ENCODE measurements at regions not wholly inside any gene's neighbourhood (a gene's known extent, or its start where the extent isn't known, plus 50 kb on each side); places are given as distances from the start of the nearest gene placed in this dataset.

- DNase-seq (ENCODE audit: extremely low read depth, low read depth): no peak
- TF ChIP-seq CTCF (IDR thresholded peaks at IDR 0.05; ENCODE audit: low read depth, low read length, missing control alignments): no peak
- no peak overlapping the region for H3K4me3 ChIP-seq (replicated peaks; ENCODE audit: low read depth, low read length)
Measured at GRCh38 chr5:2131826-2132496, 249.2 kb upstream of the IRX4 start.

- TF ChIP-seq CTCF (IDR thresholded peaks at IDR 0.05; ENCODE audit: low read depth, low read length, missing control alignments): no peak
- H3K4me3 ChIP-seq (replicated peaks; ENCODE audit: low read depth, low read length): no peak overlapping the region
- no peak for DNase-seq (ENCODE audit: extremely low read depth, low read depth)
Measured at GRCh38 chr5:2131196-2131595, 248.5 kb upstream of the IRX4 start.

GRCh38 chr5:2130361-2130760, 247.6 kb upstream of the IRX4 start:
- no peak for DNase-seq (ENCODE audit: extremely low read depth, low read depth)
- H3K4me3 ChIP-seq (replicated peaks; ENCODE audit: low read depth, low read length): no peak overlapping the region
- TF ChIP-seq CTCF (IDR thresholded peaks at IDR 0.05; ENCODE audit: low read depth, low read length, missing control alignments): no peak

- no peak overlapping the region for H3K4me3 ChIP-seq (replicated peaks; ENCODE audit: low read depth, low read length)
Measured at GRCh38 chr5:2129568-2130272, 247.0 kb upstream of the IRX4 start.

GRCh38 chr5:2128686-2129355, 246.1 kb upstream of the IRX4 start:
- no peak overlapping the region for H3K4me3 ChIP-seq (replicated peaks; ENCODE audit: low read depth, low read length)
- TF ChIP-seq CTCF (IDR thresholded peaks at IDR 0.05; ENCODE audit: low read depth, low read length, missing control alignments): no peak
- DNase-seq (ENCODE audit: extremely low read depth, low read depth): no peak

More at GRCh38 chr5:2129568-2130272, 247.0 kb upstream of the IRX4 start:
- no peak for DNase-seq (ENCODE audit: extremely low read depth, low read depth)
- no peak for TF ChIP-seq CTCF (IDR thresholded peaks at IDR 0.05; ENCODE audit: low read depth, low read length, missing control alignments)

GRCh38 chr5:2126512-2126911, 243.8 kb upstream of the IRX4 start:
- no peak for TF ChIP-seq CTCF (IDR thresholded peaks at IDR 0.05; ENCODE audit: low read depth, low read length, missing control alignments)

More at GRCh38 chr5:2126512-2126911, 243.8 kb upstream of the IRX4 start:
- H3K4me3 ChIP-seq (replicated peaks; ENCODE audit: low read depth, low read length): no peak overlapping the region
- DNase-seq (ENCODE audit: extremely low read depth, low read depth): no peak
